ENCODE measurements at regions not wholly inside any gene's neighbourhood (a gene's known extent, or its start where the extent isn't known, plus 50 kb on each side); places are given as distances from the start of the nearest gene placed in this dataset.

DNA sequence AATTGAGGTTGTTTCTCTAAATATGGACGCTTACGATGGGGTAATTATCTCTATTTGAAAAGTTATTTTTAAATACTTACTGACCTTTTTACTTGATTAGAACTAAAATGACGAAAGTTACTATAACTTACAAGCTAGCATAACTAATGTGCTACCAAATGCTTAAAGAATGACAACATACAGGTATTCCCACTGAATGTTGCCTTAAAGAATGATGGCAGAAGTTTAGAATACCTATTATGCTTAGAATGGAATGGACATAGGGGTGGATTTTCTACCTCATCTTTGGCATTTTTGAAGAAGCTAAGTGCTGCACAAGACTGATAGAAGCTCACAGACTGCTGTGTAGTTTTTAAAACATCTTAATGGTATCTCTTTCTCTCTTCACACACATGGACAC, 284.8 kb downstream of the THBS2 start:
- Histone ChIP-seq H3K4me1 (ENCODE audit: control insufficient read depth in 4 of 4, insufficient read depth in 4 of 4, low read length in 3 of 4) (no peaks in the 10 kb centered on the region), H3K4me3 (ENCODE audit: low read depth in 1 of 3, low read length in 3 of 3) (no peak overlapping the region), H3K9ac (ENCODE audit: low read depth in 1 of 2, low read length in 2 of 2) (no peak overlapping the region), H3K9me3 (ENCODE audit: control insufficient read depth in 4 of 4, low read length in 3 of 4) (no peaks in the 10 kb centered on the region), H3K36me3 (ENCODE audit: control insufficient read depth in 4 of 4, insufficient read depth in 3 of 4, low read depth in 1 of 4, low read length in 3 of 4) (no peaks in the 10 kb centered on the region), H3K27ac (ENCODE audit: low read depth in 1 of 2, low read length in 2 of 2) (no peak overlapping the region), H3K27me3 (ENCODE audit: control insufficient read depth in 4 of 4, insufficient read depth in 4 of 4, low read length in 3 of 4) (no peaks in the 10 kb centered on the region)
- WGBS, result 89% methylated on average over 3 of the region's 3 CpGs
- TF ChIP-seq MAX (IDR thresholded peaks at IDR 0.05), result no peak
- TF ChIP-seq RAD21 (IDR thresholded peaks at IDR 0.05), result no peak
- no peak for TF ChIP-seq FOXA2 (IDR thresholded peaks at IDR 0.05)
- TF ChIP-seq NR2F2 (IDR thresholded peaks at IDR 0.05), result no peak
- no peak for TF ChIP-seq FOXA1 (IDR thresholded peaks at IDR 0.05)
- TF ChIP-seq HNF4G (IDR thresholded peaks at IDR 0.05), result no peak
- no peak for TF ChIP-seq CTCF (IDR thresholded peaks at IDR 0.05; ENCODE audit: low read depth, low read length, missing input control)
- no peak for TF ChIP-seq RXRA (IDR thresholded peaks at IDR 0.05)
- no peak for TF ChIP-seq HNF4A (conservative IDR thresholded peaks at IDR 0.05)
- no peak for TF ChIP-seq TAF1 (conservative IDR thresholded peaks at IDR 0.05)
- TF ChIP-seq SP1 (IDR thresholded peaks at IDR 0.05), result no peak
- TF ChIP-seq, protein P1, sequence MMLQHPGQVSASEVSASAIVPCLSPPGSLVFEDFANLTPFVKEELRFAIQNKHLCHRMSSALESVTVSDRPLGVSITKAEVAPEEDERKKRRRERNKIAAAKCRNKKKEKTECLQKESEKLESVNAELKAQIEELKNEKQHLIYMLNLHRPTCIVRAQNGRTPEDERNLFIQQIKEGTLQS (IDR thresholded peaks at IDR 0.05), result no peak
- DNase-seq (ENCODE audit: low spot score), result no peak

DNA sequence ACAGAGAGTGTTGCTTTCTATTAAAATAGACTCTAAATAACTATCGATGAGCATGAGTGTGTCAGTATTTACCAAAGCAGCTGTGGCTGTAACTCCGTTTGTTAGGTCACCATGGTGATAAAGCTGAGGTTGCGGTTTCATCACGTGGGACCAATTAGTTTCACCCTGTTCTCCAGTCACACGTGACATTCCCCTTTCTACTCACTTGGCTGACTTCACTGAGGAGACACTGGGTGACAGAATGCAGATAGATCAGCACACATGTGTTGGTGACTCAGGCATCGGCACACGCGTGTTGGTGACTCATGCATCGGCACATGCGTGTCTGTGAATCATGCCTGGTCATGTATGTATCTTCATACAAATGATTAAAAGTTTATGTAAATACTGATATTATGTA, 285.4 kb downstream of the THBS2 start:
- no peak overlapping the region for H3K9ac ChIP-seq (ENCODE audit: low read depth in 1 of 2, low read length in 2 of 2)
- TF ChIP-seq, protein P1 (IDR thresholded peaks at IDR 0.05), result no peak
- TF ChIP-seq JUND (IDR thresholded peaks at IDR 0.05), result peak in 1 of 2 donors; percentile 9
- H3K27ac ChIP-seq (ENCODE audit: low read depth in 1 of 2, low read length in 2 of 2), result no peak overlapping the region
- no peaks in the 10 kb centered on the region for H3K4me1 ChIP-seq (ENCODE audit: control insufficient read depth in 4 of 4, insufficient read depth in 4 of 4, low read length in 3 of 4)
- no peak for DNase-seq (ENCODE audit: low spot score)
- H3K27me3 ChIP-seq (ENCODE audit: control insufficient read depth in 4 of 4, insufficient read depth in 4 of 4, low read length in 3 of 4), result no peaks in the 10 kb centered on the region
- 74% methylated on average over 10 of the region's 10 CpGs for WGBS
- H3K36me3 ChIP-seq (ENCODE audit: control insufficient read depth in 4 of 4, insufficient read depth in 3 of 4, low read depth in 1 of 4, low read length in 3 of 4), result no peaks in the 10 kb centered on the region
- H3K9me3 ChIP-seq (ENCODE audit: control insufficient read depth in 4 of 4, low read length in 3 of 4), result no peaks in the 10 kb centered on the region
- H3K4me3 ChIP-seq (ENCODE audit: low read depth in 1 of 3, low read length in 3 of 3), result no peak overlapping the region

GRCh38 chr6:168967281-168967925, 286.2 kb downstream of the THBS2 start:
- 73% methylated on average over 3 of the region's 3 CpGs for WGBS
- Histone ChIP-seq H3K4me3 (ENCODE audit: low read depth in 1 of 3, low read length in 3 of 3) (no peak overlapping the region), H3K27me3 (ENCODE audit: control insufficient read depth in 4 of 4, insufficient read depth in 4 of 4, low read length in 3 of 4) (no peaks in the 10 kb centered on the region), H3K27ac (ENCODE audit: low read depth in 1 of 2, low read length in 2 of 2) (no peak overlapping the region), H3K9ac (ENCODE audit: low read depth in 1 of 2, low read length in 2 of 2) (no peak overlapping the region), H3K36me3 (ENCODE audit: control insufficient read depth in 4 of 4, insufficient read depth in 3 of 4, low read depth in 1 of 4, low read length in 3 of 4) (no peaks in the 10 kb centered on the region), H3K9me3 (ENCODE audit: control insufficient read depth in 4 of 4, low read length in 3 of 4) (no peaks in the 10 kb centered on the region), H3K4me1 (ENCODE audit: control insufficient read depth in 4 of 4, insufficient read depth in 4 of 4, low read length in 3 of 4) (no peaks in the 10 kb centered on the region)
- TF ChIP-seq, protein P2, sequence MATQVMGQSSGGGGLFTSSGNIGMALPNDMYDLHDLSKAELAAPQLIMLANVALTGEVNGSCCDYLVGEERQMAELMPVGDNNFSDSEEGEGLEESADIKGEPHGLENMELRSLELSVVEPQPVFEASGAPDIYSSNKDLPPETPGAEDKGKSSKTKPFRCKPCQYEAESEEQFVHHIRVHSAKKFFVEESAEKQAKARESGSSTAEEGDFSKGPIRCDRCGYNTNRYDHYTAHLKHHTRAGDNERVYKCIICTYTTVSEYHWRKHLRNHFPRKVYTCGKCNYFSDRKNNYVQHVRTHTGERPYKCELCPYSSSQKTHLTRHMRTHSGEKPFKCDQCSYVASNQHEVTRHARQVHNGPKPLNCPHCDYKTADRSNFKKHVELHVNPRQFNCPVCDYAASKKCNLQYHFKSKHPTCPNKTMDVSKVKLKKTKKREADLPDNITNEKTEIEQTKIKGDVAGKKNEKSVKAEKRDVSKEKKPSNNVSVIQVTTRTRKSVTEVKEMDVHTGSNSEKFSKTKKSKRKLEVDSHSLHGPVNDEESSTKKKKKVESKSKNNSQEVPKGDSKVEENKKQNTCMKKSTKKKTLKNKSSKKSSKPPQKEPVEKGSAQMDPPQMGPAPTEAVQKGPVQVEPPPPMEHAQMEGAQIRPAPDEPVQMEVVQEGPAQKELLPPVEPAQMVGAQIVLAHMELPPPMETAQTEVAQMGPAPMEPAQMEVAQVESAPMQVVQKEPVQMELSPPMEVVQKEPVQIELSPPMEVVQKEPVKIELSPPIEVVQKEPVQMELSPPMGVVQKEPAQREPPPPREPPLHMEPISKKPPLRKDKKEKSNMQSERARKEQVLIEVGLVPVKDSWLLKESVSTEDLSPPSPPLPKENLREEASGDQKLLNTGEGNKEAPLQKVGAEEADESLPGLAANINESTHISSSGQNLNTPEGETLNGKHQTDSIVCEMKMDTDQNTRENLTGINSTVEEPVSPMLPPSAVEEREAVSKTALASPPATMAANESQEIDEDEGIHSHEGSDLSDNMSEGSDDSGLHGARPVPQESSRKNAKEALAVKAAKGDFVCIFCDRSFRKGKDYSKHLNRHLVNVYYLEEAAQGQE (IDR thresholded peaks at IDR 0.05), result no peak
- TF ChIP-seq ZBTB33 (IDR thresholded peaks at IDR 0.05) (no peak), YY1 (IDR thresholded peaks at IDR 0.05) (no peak)
- DNase-seq (ENCODE audit: low spot score), result no peak

Measured in liver (tissue), 8 donors.